A673 (cell line): ENCODE measurements at regions not wholly inside any gene's neighbourhood (a gene's known extent, or its start where the extent isn't known, plus 50 kb on each side); places are given as distances from the start of the nearest gene placed in this dataset.

Source experiments
- BruUV-seq: library from RNA; stranded (reverse); fragments of 400-500 nt; replicated peaks from 2 replicates; lab custom pipeline; 2021; lab: Mats Ljungman, UMichigan
- CTCF ChIA-PET: fragments of 300-600 bp; sonication (Branson Sonifier 250); formaldehyde crosslinking; loops from one replicate; lab custom pipeline; 2022; ENCODE audit warnings: antibody characterized with exemption; lab: Charles Lee
- POLR2A ChIA-PET: fragments of 300-600 bp; sonication (Branson Sonifier 250); formaldehyde crosslinking; loops from one replicate; lab custom pipeline; 2022; ENCODE audit warnings: antibody characterized with exemption; ENCODE audit not compliant: low non-redundant PET; lab: Charles Lee
- DNase-seq: peaks from one replicate; pipeline ENCODE4 v3.0.0-alpha.2; 2015; ENCODE audit warnings: low spot score
- H3K27ac ChIP-seq: fragments of 200-600 bp; sonication (generic); 2 replicates; pipeline ENCODE4 v1.5.1; 2016; ENCODE audit warnings: mixed run types, low read depth, mild to moderate bottlenecking, mixed read lengths, antibody characterized with exemption, low read length; ENCODE audit not compliant: poor library complexity, severe bottlenecking
- H3K27me3 ChIP-seq: fragments of 200-600 bp; sonication (generic); replicated peaks from 2 replicates; pipeline ENCODE4 v1.6.1; 2017; ENCODE audit warnings: mixed run types, low read depth, mild to moderate bottlenecking, mixed read lengths, antibody characterized with exemption, low read length; ENCODE audit not compliant: insufficient read depth, poor library complexity
- H3K36me3 ChIP-seq: fragments of 200-600 bp; sonication (generic); 2 replicates; pipeline ENCODE4 v1.6.1; 2016; ENCODE audit warnings: mixed run types, mild to moderate bottlenecking, mixed read lengths, antibody characterized with exemption, low read length; ENCODE audit not compliant: insufficient read depth, poor library complexity, severe bottlenecking
- H3K4me1 ChIP-seq: fragments of 200-600 bp; sonication (generic); 2 replicates; pipeline ENCODE4 v1.6.1; 2017; ENCODE audit warnings: mixed run types, mild to moderate bottlenecking, mixed read lengths, antibody characterized with exemption, low read length; ENCODE audit not compliant: insufficient read depth, poor library complexity, severe bottlenecking
- H3K4me3 ChIP-seq: fragments of 200-600 bp; sonication (generic); 2 replicates; pipeline ENCODE4 v1.5.1; 2016; ENCODE audit warnings: low read depth, mixed run types, mild to moderate bottlenecking, mixed read lengths, low read length; ENCODE audit not compliant: poor library complexity, severe bottlenecking
- H3K9me3 ChIP-seq: fragments of 200-600 bp; sonication (generic); 2 replicates; pipeline ENCODE4 v1.6.1; 2016; ENCODE audit warnings: mixed run types, low read depth, mild to moderate bottlenecking, mixed read lengths, antibody characterized with exemption, low read length; ENCODE audit not compliant: poor library complexity, severe bottlenecking
- CTCF ChIP-seq: fragments of 300-800, 200-600 bp; sonication (generic); conservative IDR thresholded peaks from 2 replicates; pipeline ENCODE4 v1.5.1; 2017; ENCODE audit warnings: low read depth, mild to moderate bottlenecking, antibody characterized with exemption, low read length, moderate library complexity, mixed read lengths
- EZH2 ChIP-seq: fragments of 200-600 bp; sonication (generic); IDR thresholded peaks from 2 replicates; pipeline ENCODE4 v1.6.1; 2017; ENCODE audit warnings: borderline replicate concordance, low read depth, mild to moderate bottlenecking, mixed read lengths, antibody characterized with exemption, low read length; ENCODE audit not compliant: poor library complexity, severe bottlenecking
- intact Hi-C: fragments of 100-400 bp; cut with micrococcal nuclease; formaldehyde crosslinking; loops from one replicate; pipeline ENCODE4 v1.10.0; 2022; ENCODE audit not compliant: unreplicated experiment

- no peak for TF ChIP-seq EZH2
- BruUV-seq, result no TSS peak
- Histone ChIP-seq H3K9me3 (no peaks in the 10 kb centered on the region), H3K4me1 (no peaks in the 10 kb centered on the region), H3K27ac (no peak overlapping the region), H3K4me3 (no peak overlapping the region), H3K27me3 (no peaks in the 10 kb centered on the region), H3K36me3 (no peaks in the 10 kb centered on the region)
- DNase-seq, result no peak
- CTCF ChIA-PET, result no interaction called here
- POLR2A ChIA-PET, result no interaction called here
- intact Hi-C loops, result no loop called here
Measured at GRCh38 chr1:221903594-221903993, 161.7 kb upstream of the DUSP10 start.

- BruUV-seq, result no TSS peak
- DNase-seq, result no peak
- Histone ChIP-seq H3K27me3 (no peaks in the 10 kb centered on the region), H3K36me3 (no peaks in the 10 kb centered on the region), H3K4me1 (no peaks in the 10 kb centered on the region), H3K9me3 (no peaks in the 10 kb centered on the region), H3K4me3 (no peak overlapping the region), H3K27ac (no peak overlapping the region)
- intact Hi-C loops, result no loop called here
- TF ChIP-seq CTCF (no peak), EZH2 (no peak)
- POLR2A ChIA-PET, result no interaction called here
- CTCF ChIA-PET, result no interaction called here
Measured at GRCh38 chr1:221902961-221903360, 161.1 kb upstream of the DUSP10 start.

GRCh38 chr1:221900678-221901077 is 158.8 kb upstream of the DUSP10 start:
- CTCF ChIA-PET, result no interaction called here
- Histone ChIP-seq H3K36me3 (no peaks in the 10 kb centered on the region), H3K9me3 (no peaks in the 10 kb centered on the region), H3K27ac (no peak overlapping the region), H3K4me1 (no peaks in the 10 kb centered on the region), H3K4me3 (no peak overlapping the region), H3K27me3 (no peaks in the 10 kb centered on the region)
- no peak for DNase-seq
- POLR2A ChIA-PET, result no interaction called here
- intact Hi-C loops, result no loop called here
- no peak for TF ChIP-seq EZH2
- TF ChIP-seq CTCF, result no peak
- no TSS peak for BruUV-seq

GRCh38 chr1:221897321-221897721 is 155.4 kb upstream of the DUSP10 start:
- CTCF ChIA-PET, result no interaction called here

More at GRCh38 chr1:221897321-221897721, 155.4 kb upstream of the DUSP10 start:
- H3K4me3 ChIP-seq, result no peak overlapping the region
- DNase-seq, result no peak
- no peaks in the 10 kb centered on the region for H3K4me1 ChIP-seq
- H3K9me3 ChIP-seq, result no peaks in the 10 kb centered on the region
- H3K27ac ChIP-seq, result no peak overlapping the region
- H3K27me3 ChIP-seq, result no peaks in the 10 kb centered on the region
- POLR2A ChIA-PET, result no interaction called here
- intact Hi-C loops, result no loop called here
- no peaks in the 10 kb centered on the region for H3K36me3 ChIP-seq
- BruUV-seq, result no TSS peak
- TF ChIP-seq EZH2 (no peak), CTCF (no peak)
